ENCODE measurements at regions not wholly inside any gene's neighbourhood (a gene's known extent, or its start where the extent isn't known, plus 50 kb on each side); places are given as distances from the start of the nearest gene placed in this dataset.

GRCh38 chr18:29164993-29165599, 988.2 kb upstream of the CDH2 start:
- ChIA-PET CTCF (no interaction called here), POLR2A (no interaction called here)
- no peaks in the 10 kb centered on the region for H3K9me3 Mint-ChIP-seq (ENCODE audit: unreplicated experiment)
- no peak overlapping the region for H3K4me3 Mint-ChIP-seq (ENCODE audit: unreplicated experiment)
- no peaks in the 10 kb centered on the region for H3K27me3 ChIP-seq (replicated peaks; ENCODE audit: control insufficient read depth, insufficient read depth, low read length)
- no peaks in the 10 kb centered on the region for H3K4me1 Mint-ChIP-seq (ENCODE audit: low read depth, unreplicated experiment)
- H3K36me3 ChIP-seq (ENCODE audit: control insufficient read depth, insufficient read depth, low read length) = no peaks in the 10 kb centered on the region
- intact Hi-C loops (cut with micrococcal nuclease; ENCODE audit: unreplicated experiment) = no loop called here
- peak in 1 of 2 experiments; percentile 1 for DNase-seq
- BruUV-seq (replicated peaks) = no TSS peak
- peak overlapping the region; percentile 42 for H3K27ac Mint-ChIP-seq (ENCODE audit: unreplicated experiment)
- no peaks in the 10 kb centered on the region for H3K36me3 Mint-ChIP-seq (ENCODE audit: insufficient read depth, unreplicated experiment)
- no peaks in the 10 kb centered on the region for H3K27me3 Mint-ChIP-seq (ENCODE audit: insufficient read depth, unreplicated experiment)
- H3K4me1 ChIP-seq = no peaks in the 10 kb centered on the region
- TF ChIP-seq CTCF (IDR thresholded peaks at IDR 0.05; ENCODE audit: insufficient read depth in 1 of 2, low read depth in 1 of 2, low read length in 1 of 2, severe bottlenecking in 1 of 2, unreplicated experiment in 1 of 2) = no peak
- no peaks in the 10 kb centered on the region for H3K9me3 ChIP-seq
- no peak overlapping the region for H3K4me3 ChIP-seq (ENCODE audit: low read depth, low read length)

GRCh38 chr18:29164020-29164706, 987.2 kb upstream of the CDH2 start:
- Mint-ChIP-seq H3K27me3 (ENCODE audit: insufficient read depth, unreplicated experiment) (no peaks in the 10 kb centered on the region), H3K9me3 (ENCODE audit: unreplicated experiment) (no peaks in the 10 kb centered on the region), H3K36me3 (ENCODE audit: insufficient read depth, unreplicated experiment) (no peaks in the 10 kb centered on the region), H3K4me3 (ENCODE audit: unreplicated experiment) (no peak overlapping the region), H3K27ac (ENCODE audit: unreplicated experiment) (no peak overlapping the region), H3K4me1 (ENCODE audit: low read depth, unreplicated experiment) (no peaks in the 10 kb centered on the region)
- no TSS peak for BruUV-seq (replicated peaks)
- no peak for TF ChIP-seq CTCF (IDR thresholded peaks at IDR 0.05; ENCODE audit: insufficient read depth in 1 of 2, low read depth in 1 of 2, low read length in 1 of 2, severe bottlenecking in 1 of 2, unreplicated experiment in 1 of 2)
- DNase-seq = no peak
- ChIA-PET POLR2A (no interaction called here), CTCF (no interaction called here)
- no peaks in the 10 kb centered on the region for H3K9me3 ChIP-seq
- H3K4me3 ChIP-seq (ENCODE audit: low read depth, low read length) = no peak overlapping the region
- H3K4me1 ChIP-seq = no peaks in the 10 kb centered on the region
- intact Hi-C loops (cut with micrococcal nuclease; ENCODE audit: unreplicated experiment) = no loop called here
- H3K27me3 ChIP-seq (replicated peaks; ENCODE audit: control insufficient read depth, insufficient read depth, low read length) = no peaks in the 10 kb centered on the region
- no peaks in the 10 kb centered on the region for H3K36me3 ChIP-seq (ENCODE audit: control insufficient read depth, insufficient read depth, low read length)

GRCh38 chr18:29163596-29163995, 986.7 kb upstream of the CDH2 start:
- intact Hi-C loops (cut with micrococcal nuclease; ENCODE audit: unreplicated experiment) = no loop called here
- H3K9me3 ChIP-seq = no peaks in the 10 kb centered on the region
- CTCF ChIA-PET = no interaction called here
- no peaks in the 10 kb centered on the region for H3K27me3 ChIP-seq (replicated peaks; ENCODE audit: control insufficient read depth, insufficient read depth, low read length)
- POLR2A ChIA-PET = no interaction called here
- TF ChIP-seq CTCF (IDR thresholded peaks at IDR 0.05; ENCODE audit: insufficient read depth in 1 of 2, low read depth in 1 of 2, low read length in 1 of 2, severe bottlenecking in 1 of 2, unreplicated experiment in 1 of 2) = no peak
- no peaks in the 10 kb centered on the region for H3K36me3 ChIP-seq (ENCODE audit: control insufficient read depth, insufficient read depth, low read length)
- Mint-ChIP-seq H3K27me3 (ENCODE audit: insufficient read depth, unreplicated experiment) (no peaks in the 10 kb centered on the region), H3K36me3 (ENCODE audit: insufficient read depth, unreplicated experiment) (no peaks in the 10 kb centered on the region), H3K27ac (ENCODE audit: unreplicated experiment) (no peak overlapping the region), H3K9me3 (ENCODE audit: unreplicated experiment) (no peaks in the 10 kb centered on the region), H3K4me3 (ENCODE audit: unreplicated experiment) (no peak overlapping the region), H3K4me1 (ENCODE audit: low read depth, unreplicated experiment) (no peaks in the 10 kb centered on the region)
- DNase-seq = no peak
- no peak overlapping the region for H3K4me3 ChIP-seq (ENCODE audit: low read depth, low read length)
- no TSS peak for BruUV-seq (replicated peaks)
- H3K4me1 ChIP-seq = no peaks in the 10 kb centered on the region
